HEK293 (cell line): ENCODE measurements at regions not wholly inside any gene's neighbourhood (a gene's known extent, or its start where the extent isn't known, plus 50 kb on each side); places are given as distances from the start of the nearest gene placed in this dataset.

ENCODE experiments used
- GLI4 ChIP-seq: fragments of 450-650 bp; formaldehyde crosslinking; IDR thresholded peaks from 2 replicates; pipeline ENCODE4 v1.5.1; 2016; ENCODE audit warnings: missing biosample characterization, missing genetic modification characterization
- RBAK ChIP-seq: fragments of 450-650 bp; formaldehyde crosslinking; IDR thresholded peaks from 2 replicates; pipeline ENCODE4 v1.5.1; 2016; ENCODE audit warnings: missing biosample characterization, missing genetic modification characterization
- SALL2 ChIP-seq: fragments of 450-650 bp; formaldehyde crosslinking; IDR thresholded peaks from 2 replicates; pipeline ENCODE4 v1.5.0; 2017; ENCODE audit warnings: missing biosample characterization, mild to moderate bottlenecking, missing genetic modification characterization, borderline replicate concordance
- ZNF121 ChIP-seq: fragments of 450-650 bp; formaldehyde crosslinking; IDR thresholded peaks from 2 replicates; pipeline ENCODE4 v1.5.1; 2016; ENCODE audit warnings: missing biosample characterization, missing genetic modification characterization
- ZNF146 ChIP-seq: fragments of 450-650 bp; formaldehyde crosslinking; IDR thresholded peaks from 2 replicates; pipeline ENCODE4 v1.5.1; 2016; ENCODE audit warnings: missing biosample characterization, missing genetic modification characterization
- ZNF174 ChIP-seq: fragments of 450-650 bp; formaldehyde crosslinking; IDR thresholded peaks from 2 replicates; pipeline ENCODE4 v1.5.0; 2017; ENCODE audit warnings: missing biosample characterization, mild to moderate bottlenecking, missing genetic modification characterization
- ZNF23 ChIP-seq: fragments of 450-650 bp; formaldehyde crosslinking; IDR thresholded peaks from 2 replicates; pipeline ENCODE4 v1.5.1; 2016; ENCODE audit warnings: missing biosample characterization, missing genetic modification characterization, borderline replicate concordance
- TF ChIP-seq, protein P1 (sequence below): fragments of 450-650 bp; formaldehyde crosslinking; IDR thresholded peaks from 2 replicates; pipeline ENCODE4 v1.5.1; 2016; ENCODE audit warnings: missing biosample characterization, missing genetic modification characterization
- TF ChIP-seq, protein P2 (sequence below): fragments of 450-650 bp; formaldehyde crosslinking; IDR thresholded peaks from 2 replicates; pipeline ENCODE4 v1.5.1; 2016; ENCODE audit warnings: missing biosample characterization, missing genetic modification characterization, low read depth
- TF ChIP-seq, protein P3 (sequence below): fragments of 450-650 bp; formaldehyde crosslinking; IDR thresholded peaks from 2 replicates; pipeline ENCODE4 v1.5.1; 2016; ENCODE audit warnings: missing biosample characterization, missing genetic modification characterization
- TF ChIP-seq, protein P4 (sequence below): fragments of 450-650 bp; formaldehyde crosslinking; conservative IDR thresholded peaks from 2 replicates; pipeline ENCODE4 v1.5.1; 2016; ENCODE audit warnings: low read depth, missing biosample characterization, missing genetic modification characterization

GRCh38 chrX:8969378-8969777, 64.5 kb downstream of the FAM9B start:
- TF ChIP-seq ZNF146 (no peak), ZNF174 (tag by site-specific recombination) (no peak), RBAK (tag by site-specific recombination) (no peak), ZNF121 (no peak), GLI4 (tag by site-specific recombination) (no peak), SALL2 (no peak), ZNF23 (tag by site-specific recombination) (no peak)
- TF ChIP-seq, protein P1, sequence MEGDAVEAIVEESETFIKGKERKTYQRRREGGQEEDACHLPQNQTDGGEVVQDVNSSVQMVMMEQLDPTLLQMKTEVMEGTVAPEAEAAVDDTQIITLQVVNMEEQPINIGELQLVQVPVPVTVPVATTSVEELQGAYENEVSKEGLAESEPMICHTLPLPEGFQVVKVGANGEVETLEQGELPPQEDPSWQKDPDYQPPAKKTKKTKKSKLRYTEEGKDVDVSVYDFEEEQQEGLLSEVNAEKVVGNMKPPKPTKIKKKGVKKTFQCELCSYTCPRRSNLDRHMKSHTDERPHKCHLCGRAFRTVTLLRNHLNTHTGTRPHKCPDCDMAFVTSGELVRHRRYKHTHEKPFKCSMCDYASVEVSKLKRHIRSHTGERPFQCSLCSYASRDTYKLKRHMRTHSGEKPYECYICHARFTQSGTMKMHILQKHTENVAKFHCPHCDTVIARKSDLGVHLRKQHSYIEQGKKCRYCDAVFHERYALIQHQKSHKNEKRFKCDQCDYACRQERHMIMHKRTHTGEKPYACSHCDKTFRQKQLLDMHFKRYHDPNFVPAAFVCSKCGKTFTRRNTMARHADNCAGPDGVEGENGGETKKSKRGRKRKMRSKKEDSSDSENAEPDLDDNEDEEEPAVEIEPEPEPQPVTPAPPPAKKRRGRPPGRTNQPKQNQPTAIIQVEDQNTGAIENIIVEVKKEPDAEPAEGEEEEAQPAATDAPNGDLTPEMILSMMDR (tag by site-specific recombination): no peak
- TF ChIP-seq, protein P2, sequence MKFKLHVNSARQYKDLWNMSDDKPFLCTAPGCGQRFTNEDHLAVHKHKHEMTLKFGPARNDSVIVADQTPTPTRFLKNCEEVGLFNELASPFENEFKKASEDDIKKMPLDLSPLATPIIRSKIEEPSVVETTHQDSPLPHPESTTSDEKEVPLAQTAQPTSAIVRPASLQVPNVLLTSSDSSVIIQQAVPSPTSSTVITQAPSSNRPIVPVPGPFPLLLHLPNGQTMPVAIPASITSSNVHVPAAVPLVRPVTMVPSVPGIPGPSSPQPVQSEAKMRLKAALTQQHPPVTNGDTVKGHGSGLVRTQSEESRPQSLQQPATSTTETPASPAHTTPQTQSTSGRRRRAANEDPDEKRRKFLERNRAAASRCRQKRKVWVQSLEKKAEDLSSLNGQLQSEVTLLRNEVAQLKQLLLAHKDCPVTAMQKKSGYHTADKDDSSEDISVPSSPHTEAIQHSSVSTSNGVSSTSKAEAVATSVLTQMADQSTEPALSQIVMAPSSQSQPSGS (tag by site-specific recombination): no peak
- TF ChIP-seq, protein P3, sequence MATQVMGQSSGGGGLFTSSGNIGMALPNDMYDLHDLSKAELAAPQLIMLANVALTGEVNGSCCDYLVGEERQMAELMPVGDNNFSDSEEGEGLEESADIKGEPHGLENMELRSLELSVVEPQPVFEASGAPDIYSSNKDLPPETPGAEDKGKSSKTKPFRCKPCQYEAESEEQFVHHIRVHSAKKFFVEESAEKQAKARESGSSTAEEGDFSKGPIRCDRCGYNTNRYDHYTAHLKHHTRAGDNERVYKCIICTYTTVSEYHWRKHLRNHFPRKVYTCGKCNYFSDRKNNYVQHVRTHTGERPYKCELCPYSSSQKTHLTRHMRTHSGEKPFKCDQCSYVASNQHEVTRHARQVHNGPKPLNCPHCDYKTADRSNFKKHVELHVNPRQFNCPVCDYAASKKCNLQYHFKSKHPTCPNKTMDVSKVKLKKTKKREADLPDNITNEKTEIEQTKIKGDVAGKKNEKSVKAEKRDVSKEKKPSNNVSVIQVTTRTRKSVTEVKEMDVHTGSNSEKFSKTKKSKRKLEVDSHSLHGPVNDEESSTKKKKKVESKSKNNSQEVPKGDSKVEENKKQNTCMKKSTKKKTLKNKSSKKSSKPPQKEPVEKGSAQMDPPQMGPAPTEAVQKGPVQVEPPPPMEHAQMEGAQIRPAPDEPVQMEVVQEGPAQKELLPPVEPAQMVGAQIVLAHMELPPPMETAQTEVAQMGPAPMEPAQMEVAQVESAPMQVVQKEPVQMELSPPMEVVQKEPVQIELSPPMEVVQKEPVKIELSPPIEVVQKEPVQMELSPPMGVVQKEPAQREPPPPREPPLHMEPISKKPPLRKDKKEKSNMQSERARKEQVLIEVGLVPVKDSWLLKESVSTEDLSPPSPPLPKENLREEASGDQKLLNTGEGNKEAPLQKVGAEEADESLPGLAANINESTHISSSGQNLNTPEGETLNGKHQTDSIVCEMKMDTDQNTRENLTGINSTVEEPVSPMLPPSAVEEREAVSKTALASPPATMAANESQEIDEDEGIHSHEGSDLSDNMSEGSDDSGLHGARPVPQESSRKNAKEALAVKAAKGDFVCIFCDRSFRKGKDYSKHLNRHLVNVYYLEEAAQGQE (tag by site-specific recombination): no peak
- TF ChIP-seq, protein P4, sequence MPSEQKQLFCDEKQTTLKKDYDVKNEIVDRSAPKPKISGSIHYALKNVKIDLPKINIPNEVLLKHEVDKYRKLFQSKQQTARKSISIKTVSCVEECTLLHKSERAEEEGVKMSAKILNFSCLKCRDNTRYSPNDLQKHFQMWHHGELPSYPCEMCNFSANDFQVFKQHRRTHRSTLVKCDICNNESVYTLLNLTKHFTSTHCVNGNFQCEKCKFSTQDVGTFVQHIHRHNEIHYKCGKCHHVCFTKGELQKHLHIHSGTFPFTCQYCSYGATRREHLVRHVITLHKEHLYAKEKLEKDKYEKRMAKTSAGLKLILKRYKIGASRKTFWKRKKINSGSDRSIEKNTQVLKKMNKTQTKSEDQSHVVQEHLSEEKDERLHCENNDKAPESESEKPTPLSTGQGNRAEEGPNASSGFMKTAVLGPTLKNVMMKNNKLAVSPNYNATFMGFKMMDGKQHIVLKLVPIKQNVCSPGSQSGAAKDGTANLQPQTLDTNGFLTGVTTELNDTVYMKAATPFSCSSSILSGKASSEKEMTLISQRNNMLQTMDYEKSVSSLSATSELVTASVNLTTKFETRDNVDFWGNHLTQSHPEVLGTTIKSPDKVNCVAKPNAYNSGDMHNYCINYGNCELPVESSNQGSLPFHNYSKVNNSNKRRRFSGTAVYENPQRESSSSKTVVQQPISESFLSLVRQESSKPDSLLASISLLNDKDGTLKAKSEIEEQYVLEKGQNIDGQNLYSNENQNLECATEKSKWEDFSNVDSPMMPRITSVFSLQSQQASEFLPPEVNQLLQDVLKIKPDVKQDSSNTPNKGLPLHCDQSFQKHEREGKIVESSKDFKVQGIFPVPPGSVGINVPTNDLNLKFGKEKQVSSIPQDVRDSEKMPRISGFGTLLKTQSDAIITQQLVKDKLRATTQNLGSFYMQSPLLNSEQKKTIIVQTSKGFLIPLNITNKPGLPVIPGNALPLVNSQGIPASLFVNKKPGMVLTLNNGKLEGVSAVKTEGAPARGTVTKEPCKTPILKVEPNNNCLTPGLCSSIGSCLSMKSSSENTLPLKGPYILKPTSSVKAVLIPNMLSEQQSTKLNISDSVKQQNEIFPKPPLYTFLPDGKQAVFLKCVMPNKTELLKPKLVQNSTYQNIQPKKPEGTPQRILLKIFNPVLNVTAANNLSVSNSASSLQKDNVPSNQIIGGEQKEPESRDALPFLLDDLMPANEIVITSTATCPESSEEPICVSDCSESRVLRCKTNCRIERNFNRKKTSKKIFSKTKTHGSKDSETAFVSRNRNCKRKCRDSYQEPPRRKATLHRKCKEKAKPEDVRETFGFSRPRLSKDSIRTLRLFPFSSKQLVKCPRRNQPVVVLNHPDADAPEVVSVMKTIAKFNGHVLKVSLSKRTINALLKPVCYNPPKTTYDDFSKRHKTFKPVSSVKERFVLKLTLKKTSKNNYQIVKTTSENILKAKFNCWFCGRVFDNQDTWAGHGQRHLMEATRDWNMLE (tag by site-specific recombination): no peak
